Testis (tissue), 2 donors: ENCODE measurements at regions not wholly inside any gene's neighbourhood (a gene's known extent, or its start where the extent isn't known, plus 50 kb on each side); places are given as distances from the start of the nearest gene placed in this dataset.

ENCODE experiments used
- CTCF ChIP-seq, 3 experiments: fragments of 450-650 bp in 2 of 3; fragments of 200-600 bp in 1 of 3; sonication (generic) in 1 of 3; IDR thresholded peaks; one replicate each; pipeline ENCODE4 v1.5.1; 2016 to 2019; ENCODE audit warnings: antibody characterized with exemption in 3 of 3, mild to moderate bottlenecking in 2 of 3, moderate library complexity in 1 of 3
- POLR2A ChIP-seq: fragments of 450-650 bp; IDR thresholded peaks from one replicate; pipeline ENCODE4 v1.6.1; 2017; ENCODE audit warnings: antibody characterized with exemption, mild to moderate bottlenecking, moderate library complexity

DNA sequence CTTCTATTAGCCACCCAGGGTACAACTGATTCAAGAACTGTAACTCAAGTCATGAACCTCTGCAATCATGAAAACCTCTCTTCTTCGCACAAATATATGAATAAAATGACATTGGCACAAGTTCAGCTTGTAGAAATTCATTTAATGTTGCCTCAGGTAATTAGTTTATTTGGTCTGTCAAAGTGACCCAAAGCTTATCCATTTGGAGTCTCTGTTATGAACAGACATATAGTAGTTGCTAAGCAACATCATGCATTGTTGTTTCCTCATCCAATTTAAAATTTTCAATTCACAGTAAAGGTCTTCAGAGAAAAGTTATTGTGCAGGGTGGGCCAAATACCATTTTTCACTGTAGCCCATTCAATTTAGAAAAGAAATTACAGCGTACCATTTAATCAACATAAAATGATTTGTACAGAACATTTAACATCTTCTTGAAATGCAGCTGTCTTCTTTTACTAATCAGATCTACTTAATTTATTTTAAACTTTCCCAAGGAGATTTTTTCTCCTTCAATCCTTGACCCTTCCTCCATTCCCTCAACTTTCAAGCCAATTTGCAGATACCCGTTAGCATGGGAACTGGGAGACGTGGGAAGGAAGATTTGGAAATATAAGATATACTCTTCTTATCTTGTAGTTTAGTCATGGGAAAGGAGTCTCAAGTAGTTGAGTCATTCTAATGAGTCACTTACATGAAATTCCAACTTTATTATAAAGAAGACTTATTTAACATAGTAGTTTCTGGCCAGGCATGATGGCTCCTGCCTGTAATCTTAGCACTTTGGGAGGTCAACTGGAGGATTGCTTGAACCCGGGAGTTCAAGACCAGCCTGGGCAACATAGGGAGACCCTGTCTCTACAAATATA is 231.3 kb downstream of the ATPSCKMT start:
- TF ChIP-seq POLR2A (no peak), CTCF (IDR thresholded peaks at IDR 0.05) (no peak)
